ENCODE measurements at regions not wholly inside any gene's neighbourhood (a gene's known extent, or its start where the extent isn't known, plus 50 kb on each side); places are given as distances from the start of the nearest gene placed in this dataset.

GRCh38 chr13:62710787-62711186, 1295.1 kb upstream of the PCDH20 start:
- H3K4me3 ChIP-seq (ENCODE audit: low read depth, low read length): no peak overlapping the region
- no peak for TF ChIP-seq CTCF (IDR thresholded peaks at IDR 0.05; ENCODE audit: borderline replicate concordance, insufficient read depth, low read depth, low read length)

GRCh38 chr13:62706048-62706447, 1290.4 kb upstream of the PCDH20 start:
- no peak for TF ChIP-seq CTCF (IDR thresholded peaks at IDR 0.05; ENCODE audit: borderline replicate concordance, insufficient read depth, low read depth, low read length)
- H3K4me3 ChIP-seq (ENCODE audit: low read depth, low read length): no peak overlapping the region

GRCh38 chr13:62704875-62705274, 1289.2 kb upstream of the PCDH20 start:
- no peak overlapping the region for H3K4me3 ChIP-seq (ENCODE audit: low read depth, low read length)
- no peak for TF ChIP-seq CTCF (IDR thresholded peaks at IDR 0.05; ENCODE audit: borderline replicate concordance, insufficient read depth, low read depth, low read length)

GRCh38 chr13:62702502-62702901, 1286.9 kb upstream of the PCDH20 start:
- TF ChIP-seq CTCF (IDR thresholded peaks at IDR 0.05; ENCODE audit: borderline replicate concordance, insufficient read depth, low read depth, low read length): no peak
- no peak overlapping the region for H3K4me3 ChIP-seq (ENCODE audit: low read depth, low read length)

- no peak for TF ChIP-seq CTCF (IDR thresholded peaks at IDR 0.05; ENCODE audit: borderline replicate concordance, insufficient read depth, low read depth, low read length)
- H3K4me3 ChIP-seq (ENCODE audit: low read depth, low read length): no peak overlapping the region
Measured at GRCh38 chr13:62697701-62698100, 1282.1 kb upstream of the PCDH20 start.

- H3K4me3 ChIP-seq (ENCODE audit: low read depth, low read length): no peak overlapping the region
- TF ChIP-seq CTCF (IDR thresholded peaks at IDR 0.05; ENCODE audit: borderline replicate concordance, insufficient read depth, low read depth, low read length): no peak
Measured at GRCh38 chr13:62696490-62696889, 1280.8 kb upstream of the PCDH20 start.

- H3K4me3 ChIP-seq (ENCODE audit: low read depth, low read length): no peak overlapping the region
- no peak for TF ChIP-seq CTCF (IDR thresholded peaks at IDR 0.05; ENCODE audit: borderline replicate concordance, insufficient read depth, low read depth, low read length)
Measured at GRCh38 chr13:62687732-62688131, 1272.1 kb upstream of the PCDH20 start.
